ENCODE measurements at regions not wholly inside any gene's neighbourhood (a gene's known extent, or its start where the extent isn't known, plus 50 kb on each side); places are given as distances from the start of the nearest gene placed in this dataset.

DNA sequence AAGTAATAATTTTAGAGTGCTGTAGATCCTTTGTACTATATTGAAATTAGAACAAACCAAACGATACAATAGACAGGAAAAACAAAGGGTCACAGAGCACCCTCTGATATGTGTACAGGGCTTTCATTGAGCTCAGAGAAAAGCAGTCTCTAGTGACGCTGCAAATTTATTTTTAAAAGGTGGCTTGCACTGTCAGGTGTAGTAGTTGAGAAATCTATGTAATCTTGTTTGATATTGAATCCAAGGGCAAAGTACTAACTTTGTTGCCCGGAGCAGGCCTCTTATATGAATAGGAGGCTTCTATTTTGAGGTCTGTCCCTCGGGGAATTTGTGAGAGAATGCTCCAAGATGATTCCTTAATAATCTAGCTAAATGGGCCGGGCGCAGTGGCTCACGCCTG, 1755.5 kb downstream of the PCDH7 start:
- TF ChIP-seq, protein P1, sequence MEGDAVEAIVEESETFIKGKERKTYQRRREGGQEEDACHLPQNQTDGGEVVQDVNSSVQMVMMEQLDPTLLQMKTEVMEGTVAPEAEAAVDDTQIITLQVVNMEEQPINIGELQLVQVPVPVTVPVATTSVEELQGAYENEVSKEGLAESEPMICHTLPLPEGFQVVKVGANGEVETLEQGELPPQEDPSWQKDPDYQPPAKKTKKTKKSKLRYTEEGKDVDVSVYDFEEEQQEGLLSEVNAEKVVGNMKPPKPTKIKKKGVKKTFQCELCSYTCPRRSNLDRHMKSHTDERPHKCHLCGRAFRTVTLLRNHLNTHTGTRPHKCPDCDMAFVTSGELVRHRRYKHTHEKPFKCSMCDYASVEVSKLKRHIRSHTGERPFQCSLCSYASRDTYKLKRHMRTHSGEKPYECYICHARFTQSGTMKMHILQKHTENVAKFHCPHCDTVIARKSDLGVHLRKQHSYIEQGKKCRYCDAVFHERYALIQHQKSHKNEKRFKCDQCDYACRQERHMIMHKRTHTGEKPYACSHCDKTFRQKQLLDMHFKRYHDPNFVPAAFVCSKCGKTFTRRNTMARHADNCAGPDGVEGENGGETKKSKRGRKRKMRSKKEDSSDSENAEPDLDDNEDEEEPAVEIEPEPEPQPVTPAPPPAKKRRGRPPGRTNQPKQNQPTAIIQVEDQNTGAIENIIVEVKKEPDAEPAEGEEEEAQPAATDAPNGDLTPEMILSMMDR (IDR thresholded peaks at IDR 0.05 in 4 of 5, conservative IDR thresholded peaks at IDR 0.05 in 1 of 5): no peak
- TF ChIP-seq POLR2A (IDR thresholded peaks at IDR 0.05): no peak
- DNase-seq (no peak), ATAC-seq (no peak)
- Histone ChIP-seq H3K9me3 (no peaks in the 10 kb centered on the region), H3K4me3 (no peak overlapping the region), H3K27ac (no peak overlapping the region), H3K36me3 (no peaks in the 10 kb centered on the region), H3K4me1 (no peaks in the 10 kb centered on the region), H3K27me3 (no peaks in the 10 kb centered on the region)
- in situ Hi-C loops (cut with MboI; ENCODE audit: low sequenced_read_pairs in 4 of 4): no loop called here
- intact Hi-C loops (cut with DNase I; ENCODE audit: low total_unique reads): no loop called here

DNA sequence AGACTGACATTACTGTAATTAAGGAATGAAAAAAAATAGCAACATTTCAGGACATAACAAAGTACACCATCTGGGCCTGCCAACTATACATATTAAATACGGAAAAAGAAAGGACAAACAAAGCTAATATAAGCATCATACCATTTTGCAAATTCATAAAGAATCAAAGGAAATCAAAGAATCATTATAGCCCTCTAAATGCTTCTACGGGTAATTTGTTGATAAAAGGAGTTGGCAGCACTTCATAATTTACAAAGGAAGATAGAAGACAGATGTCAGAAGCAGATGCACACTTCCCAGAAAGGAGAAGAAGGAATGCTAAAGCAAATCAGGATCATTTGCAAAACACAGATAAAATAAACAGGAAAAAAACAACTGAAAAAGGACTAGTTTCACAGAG, 1757.3 kb downstream of the PCDH7 start:
- no peaks in the 10 kb centered on the region for H3K4me1 ChIP-seq
- H3K4me3 ChIP-seq: no peak overlapping the region
- DNase-seq: no peak
- H3K27me3 ChIP-seq: no peaks in the 10 kb centered on the region
- intact Hi-C loops (cut with DNase I; ENCODE audit: low total_unique reads) (no loop called here), in situ Hi-C loops (cut with MboI; ENCODE audit: low sequenced_read_pairs in 4 of 4) (no loop called here)
- no peaks in the 10 kb centered on the region for H3K9me3 ChIP-seq
- no peak overlapping the region for H3K27ac ChIP-seq
- TF ChIP-seq, protein P1 (IDR thresholded peaks at IDR 0.05 in 4 of 5, conservative IDR thresholded peaks at IDR 0.05 in 1 of 5): no peak
- TF ChIP-seq POLR2A (IDR thresholded peaks at IDR 0.05): no peak
- no peak for ATAC-seq
- no peaks in the 10 kb centered on the region for H3K36me3 ChIP-seq

DNA sequence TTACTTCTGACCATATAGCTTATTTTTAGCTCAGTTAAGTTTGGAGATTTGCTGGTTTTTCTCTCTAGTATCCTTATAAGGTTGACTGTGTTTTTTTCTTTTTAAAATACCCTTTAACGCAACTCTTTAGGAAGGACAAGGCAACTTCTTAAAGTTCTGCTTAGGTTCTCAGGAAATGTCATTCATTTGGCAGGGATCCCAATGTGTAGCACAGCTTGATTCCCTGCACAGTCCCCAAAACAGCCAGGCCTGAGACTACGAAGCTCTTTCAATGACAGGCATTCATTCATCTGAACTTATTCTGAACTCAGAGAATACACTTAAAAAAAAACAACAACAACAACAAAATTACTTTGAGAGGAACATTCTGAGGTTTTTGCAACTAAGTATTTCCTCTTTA, 1765.8 kb downstream of the PCDH7 start:
- no peak overlapping the region for H3K27ac ChIP-seq
- intact Hi-C loops (cut with DNase I; ENCODE audit: low total_unique reads): no loop called here
- TF ChIP-seq POLR2A (IDR thresholded peaks at IDR 0.05): no peak
- no peaks in the 10 kb centered on the region for H3K4me1 ChIP-seq
- no peak for DNase-seq
- H3K36me3 ChIP-seq: no peaks in the 10 kb centered on the region
- in situ Hi-C loops (cut with MboI; ENCODE audit: low sequenced_read_pairs in 4 of 4): no loop called here
- no peak for ATAC-seq
- no peaks in the 10 kb centered on the region for H3K27me3 ChIP-seq
- no peaks in the 10 kb centered on the region for H3K9me3 ChIP-seq
- no peak overlapping the region for H3K4me3 ChIP-seq

DNA sequence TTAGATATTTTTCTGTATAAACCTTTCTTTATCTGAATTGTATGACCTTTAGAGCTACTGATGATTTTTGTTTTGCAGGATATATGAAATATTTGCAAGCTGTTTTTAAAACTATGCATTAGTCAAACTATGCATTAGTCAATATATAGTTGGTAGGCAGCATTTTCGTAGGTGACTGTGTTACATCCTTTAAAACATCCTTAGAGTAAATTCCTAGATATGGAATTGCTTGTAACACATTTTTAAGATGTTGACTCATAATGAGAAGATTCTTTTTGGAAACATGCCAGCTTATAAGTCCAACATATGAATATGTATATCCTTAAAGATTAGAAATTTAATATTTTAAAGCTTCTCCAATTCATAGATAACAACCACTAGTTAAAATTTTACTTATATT, 1768.5 kb downstream of the PCDH7 start:
- DNase-seq: no peak
- in situ Hi-C loops (cut with MboI; ENCODE audit: low sequenced_read_pairs in 4 of 4) (no loop called here), intact Hi-C loops (cut with DNase I; ENCODE audit: low total_unique reads) (no loop called here)
- no peak overlapping the region for H3K27ac ChIP-seq
- no peaks in the 10 kb centered on the region for H3K9me3 ChIP-seq
- H3K27me3 ChIP-seq: no peaks in the 10 kb centered on the region
- no peak overlapping the region for H3K4me3 ChIP-seq
- TF ChIP-seq, protein P1 (IDR thresholded peaks at IDR 0.05 in 4 of 5, conservative IDR thresholded peaks at IDR 0.05 in 1 of 5): no peak
- TF ChIP-seq POLR2A (IDR thresholded peaks at IDR 0.05): no peak
- no peaks in the 10 kb centered on the region for H3K36me3 ChIP-seq
- ATAC-seq: no peak
- no peaks in the 10 kb centered on the region for H3K4me1 ChIP-seq

DNA sequence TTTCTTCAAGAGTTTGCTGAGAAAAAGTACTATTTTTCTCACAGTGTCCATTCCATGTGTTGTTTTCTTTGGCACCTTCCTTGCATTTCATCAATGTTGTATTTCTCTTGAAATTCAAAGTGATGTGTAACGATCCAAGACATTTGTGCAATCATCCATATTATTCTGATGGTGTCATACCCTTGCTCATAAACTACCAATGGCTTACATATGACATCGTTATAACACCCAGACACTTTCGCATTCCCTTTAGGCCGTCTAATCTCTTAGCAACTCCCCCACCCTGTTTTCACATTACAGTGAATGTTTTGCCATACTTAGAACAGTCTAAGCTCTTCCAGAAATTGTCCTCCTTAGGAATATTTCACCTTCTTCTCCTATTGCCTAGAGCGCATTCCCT, 1779.0 kb downstream of the PCDH7 start:
- Histone ChIP-seq H3K4me3 (no peak overlapping the region), H3K27ac (no peak overlapping the region), H3K27me3 (no peaks in the 10 kb centered on the region), H3K4me1 (no peaks in the 10 kb centered on the region), H3K36me3 (no peaks in the 10 kb centered on the region), H3K9me3 (no peaks in the 10 kb centered on the region)
- TF ChIP-seq, protein P1 (IDR thresholded peaks at IDR 0.05 in 4 of 5, conservative IDR thresholded peaks at IDR 0.05 in 1 of 5): no peak
- TF ChIP-seq POLR2A (IDR thresholded peaks at IDR 0.05): no peak
- in situ Hi-C loops (cut with MboI; ENCODE audit: low sequenced_read_pairs in 4 of 4): no loop called here
- ATAC-seq: no peak
- DNase-seq: no peak
- intact Hi-C loops (cut with DNase I; ENCODE audit: low total_unique reads): no loop called here
